Left ventricle myocardium inferior (tissue), 1 donor: ENCODE measurements at regions not wholly inside any gene's neighbourhood (a gene's known extent, or its start where the extent isn't known, plus 50 kb on each side); places are given as distances from the start of the nearest gene placed in this dataset.

Source experiments
- DNase-seq: peaks from one replicate; pipeline ENCODE4 v3.0.0-alpha.2; 2020
- H3K27ac ChIP-seq: fragments of 200-600 bp; replicated peaks from 2 replicates; pipeline ENCODE4 v1.8.0; 2021
- H3K27me3 ChIP-seq: fragments of 200-600 bp; 2 replicates; pipeline ENCODE4 v1.8.0; 2021; ENCODE audit warnings: low read depth
- H3K36me3 ChIP-seq: fragments of 200-600 bp; 2 replicates; pipeline ENCODE4 v1.8.0; 2021
- H3K4me1 ChIP-seq: fragments of 200-600 bp; 2 replicates; pipeline ENCODE4 v1.8.0; 2021
- H3K4me3 ChIP-seq: fragments of 200-600 bp; 2 replicates; pipeline ENCODE4 v1.8.0; 2021; ENCODE audit warnings: mild to moderate bottlenecking, moderate library complexity
- H3K9me3 ChIP-seq: fragments of 200-600 bp; replicated peaks from 2 replicates; pipeline ENCODE4 v1.8.0; 2021
- CTCF ChIP-seq: fragments of 200-600 bp; IDR thresholded peaks from 2 replicates; pipeline ENCODE4 v1.8.0; 2021; ENCODE audit warnings: antibody characterized with exemption, mild to moderate bottlenecking, borderline replicate concordance
- intact Hi-C: fragments of 100-400 bp; cut with micrococcal nuclease; formaldehyde crosslinking; loops from one replicate; pipeline ENCODE4 v1.11.0; 2022
- donor health status: DM: no; HTN: yes; CAD: no; lungs with severe emphysema.

DNA sequence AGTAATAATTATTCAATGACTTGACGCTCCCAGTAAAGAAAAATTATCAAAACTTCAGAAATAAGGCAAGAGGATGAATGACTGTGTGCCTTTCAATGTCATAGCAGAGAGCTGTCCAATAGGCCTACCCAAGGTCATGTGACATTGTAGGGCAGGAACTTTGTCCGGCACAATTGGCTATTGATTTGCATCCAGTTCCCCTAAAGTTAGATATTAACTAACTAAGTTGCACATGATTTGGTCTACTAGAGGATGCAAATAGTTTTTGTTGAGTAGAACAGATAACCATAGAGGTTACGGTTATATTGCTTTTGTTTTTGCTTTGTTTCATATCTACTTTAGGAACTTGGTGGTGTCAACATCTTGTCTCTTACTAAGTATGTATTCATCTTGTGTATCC is 127.9 kb upstream of the PFN2 start:
- H3K4me3 ChIP-seq = no peak overlapping the region
- no peak for DNase-seq
- no peaks in the 10 kb centered on the region for H3K4me1 ChIP-seq
- H3K27me3 ChIP-seq = no peaks in the 10 kb centered on the region
- H3K27ac ChIP-seq = no peak overlapping the region
- intact Hi-C loops = no loop called here
- peaks cover 20% of the 10 kb centered on the region for H3K9me3 ChIP-seq
- TF ChIP-seq CTCF = no peak
- no peaks in the 10 kb centered on the region for H3K36me3 ChIP-seq

- H3K27ac ChIP-seq = no peak overlapping the region
- no peaks in the 10 kb centered on the region for H3K27me3 ChIP-seq
- peaks cover 20% of the 10 kb centered on the region for H3K9me3 ChIP-seq
- no peak overlapping the region for H3K4me3 ChIP-seq
- H3K36me3 ChIP-seq = no peaks in the 10 kb centered on the region
- no peak for TF ChIP-seq CTCF
- no peak for DNase-seq
- no peaks in the 10 kb centered on the region for H3K4me1 ChIP-seq
- intact Hi-C loops = no loop called here
Observed at GRCh38 chr3:150097588-150097890, 126.8 kb upstream of the PFN2 start.

GRCh38 chr3:150096700-150097587 is 126.2 kb upstream of the PFN2 start:
- no peak for TF ChIP-seq CTCF
- Histone ChIP-seq H3K27ac (no peak overlapping the region), H3K36me3 (no peaks in the 10 kb centered on the region), H3K4me3 (no peak overlapping the region), H3K9me3 (peaks cover 14% of the 10 kb centered on the region), H3K27me3 (no peaks in the 10 kb centered on the region), H3K4me1 (no peaks in the 10 kb centered on the region)
- intact Hi-C loops = no loop called here
- no peak for DNase-seq

DNA sequence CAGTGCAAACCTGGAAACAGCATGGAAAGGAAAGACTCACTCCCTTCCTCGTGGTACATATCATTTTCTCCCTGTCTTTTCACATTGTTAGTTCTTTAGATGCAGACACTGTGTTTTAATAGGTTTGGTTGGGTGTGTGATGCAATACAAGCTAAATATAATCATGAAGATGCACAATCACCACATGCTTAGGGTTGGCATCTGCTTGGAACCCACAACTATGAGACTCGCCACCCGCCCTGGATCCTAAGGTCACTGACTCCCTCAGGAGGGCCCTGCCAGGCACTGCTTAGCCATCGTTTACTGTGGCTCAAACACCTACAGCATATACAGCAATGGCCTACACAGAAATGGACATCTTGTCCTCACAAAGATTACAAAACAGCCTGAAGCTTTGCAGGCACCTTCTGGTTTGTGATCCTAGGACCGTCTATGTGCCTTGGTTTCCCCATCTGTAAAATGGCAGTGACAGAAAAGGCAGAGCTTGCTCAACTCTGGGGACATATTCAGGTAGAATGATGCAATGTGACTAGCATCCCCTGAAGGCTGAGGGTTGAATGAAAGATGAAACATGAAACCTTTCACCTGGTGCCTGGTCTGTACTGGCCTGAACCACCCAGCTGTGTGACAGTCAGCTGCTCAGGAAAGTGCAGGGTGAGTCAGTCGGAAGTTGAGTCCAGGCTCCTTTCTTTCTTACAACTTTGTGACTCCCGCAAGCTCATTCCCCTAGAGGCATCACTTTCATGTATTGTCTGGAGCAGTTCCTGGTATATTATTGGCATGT is 123.6 kb upstream of the PFN2 start:
- no peaks in the 10 kb centered on the region for H3K27me3 ChIP-seq
- H3K9me3 ChIP-seq = no peaks in the 10 kb centered on the region
- H3K4me1 ChIP-seq = no peaks in the 10 kb centered on the region
- no peaks in the 10 kb centered on the region for H3K36me3 ChIP-seq
- intact Hi-C loops = no loop called here
- H3K4me3 ChIP-seq = no peak overlapping the region
- H3K27ac ChIP-seq = no peak overlapping the region
- no peak for DNase-seq
- TF ChIP-seq CTCF = no peak

DNA sequence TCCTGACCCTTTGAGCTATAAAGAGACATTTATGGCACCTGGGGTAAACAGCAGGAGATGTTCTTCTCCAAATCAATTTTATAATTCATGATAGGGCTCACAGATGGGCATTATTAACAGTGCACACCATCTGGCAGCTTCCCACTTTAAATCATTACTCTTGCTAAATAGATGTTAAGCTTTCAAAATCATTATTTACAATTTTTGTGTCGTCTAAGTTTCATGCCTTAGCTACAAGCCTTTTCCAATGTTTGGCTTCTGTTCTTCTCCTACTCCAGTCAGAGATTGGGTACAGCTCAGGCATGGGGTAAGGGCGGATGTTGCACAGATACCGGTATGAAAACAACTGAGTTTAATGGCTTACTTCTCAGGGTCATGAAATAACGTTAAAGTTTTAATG is 120.9 kb upstream of the PFN2 start:
- DNase-seq = no peak
- Histone ChIP-seq H3K36me3 (no peaks in the 10 kb centered on the region), H3K27me3 (no peaks in the 10 kb centered on the region), H3K4me1 (no peaks in the 10 kb centered on the region), H3K9me3 (no peaks in the 10 kb centered on the region), H3K4me3 (no peak overlapping the region), H3K27ac (no peak overlapping the region)
- no peak for TF ChIP-seq CTCF
- intact Hi-C loops = no loop called here
